ENCODE measurements at regions not wholly inside any gene's neighbourhood (a gene's known extent, or its start where the extent isn't known, plus 50 kb on each side); places are given as distances from the start of the nearest gene placed in this dataset.

DNA sequence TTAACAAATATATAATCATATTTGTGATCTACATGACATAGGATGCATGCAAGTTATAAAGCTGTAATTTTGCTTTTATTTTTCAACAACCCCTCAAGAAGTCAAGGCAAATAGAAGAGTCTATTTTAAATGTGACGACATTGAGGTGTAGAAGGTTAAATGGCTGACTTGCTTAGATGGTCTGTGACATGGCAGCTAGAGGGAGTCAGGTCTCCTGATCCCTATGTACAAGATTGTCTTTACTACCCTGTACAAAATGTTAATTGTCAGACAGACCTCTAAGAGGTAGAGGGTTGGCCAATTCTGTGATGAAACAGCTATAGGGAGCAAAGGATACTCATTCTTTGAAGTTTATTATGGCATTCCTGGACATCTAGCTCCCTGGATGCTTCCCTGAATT lies 380.9 kb upstream of the MEF2C start:
- no peak overlapping the region for H3K27ac ChIP-seq
- no peak for TF ChIP-seq CTCF (IDR thresholded peaks at IDR 0.05)
- TF ChIP-seq ZFX (IDR thresholded peaks at IDR 0.05; ENCODE audit: borderline replicate concordance) = no peak

- TF ChIP-seq CTCF (IDR thresholded peaks at IDR 0.05) (no peak), ZFX (IDR thresholded peaks at IDR 0.05; ENCODE audit: borderline replicate concordance) (no peak)
- H3K27ac ChIP-seq = no peak overlapping the region
These were observed 379.0 kb upstream of the MEF2C start for GRCh38 chr5:89262030-89262429.

GRCh38 chr5:89260254-89260653 lies 377.3 kb upstream of the MEF2C start:
- TF ChIP-seq CTCF (IDR thresholded peaks at IDR 0.05) (no peak), ZFX (IDR thresholded peaks at IDR 0.05; ENCODE audit: borderline replicate concordance) (no peak)
- H3K27ac ChIP-seq = no peak overlapping the region

DNA sequence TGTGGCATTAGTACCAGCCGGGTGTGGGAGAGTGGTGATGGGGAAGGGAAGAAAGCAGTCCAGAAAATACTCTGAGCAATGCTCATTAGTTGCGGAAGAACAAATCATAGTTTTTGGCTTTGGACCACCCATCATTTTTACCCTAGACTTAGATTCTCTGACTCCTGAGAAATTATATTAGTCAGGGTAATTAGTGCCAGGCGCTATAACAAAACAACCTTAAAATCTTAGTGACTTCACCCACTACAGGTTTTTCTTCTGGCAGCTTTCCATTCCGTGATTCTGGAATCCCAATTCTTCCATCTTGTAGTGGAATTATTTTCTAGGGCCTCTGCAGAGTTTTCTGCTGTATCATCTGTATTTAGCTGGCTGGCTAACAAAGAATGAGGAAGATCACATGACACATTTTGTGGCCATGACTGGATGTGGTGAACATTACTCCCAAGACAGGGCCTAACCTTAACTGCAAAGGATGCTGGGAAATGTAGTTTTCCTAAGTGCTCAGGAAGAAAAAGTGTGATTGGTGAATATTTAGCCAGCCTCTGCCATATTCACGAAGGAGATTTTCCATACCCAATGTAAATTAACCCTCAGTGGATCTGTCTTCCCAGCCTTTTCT lies 373.0 kb upstream of the MEF2C start:
- no peak overlapping the region for H3K27ac ChIP-seq
- TF ChIP-seq ZFX (IDR thresholded peaks at IDR 0.05; ENCODE audit: borderline replicate concordance) = no peak
- no peak for TF ChIP-seq CTCF (IDR thresholded peaks at IDR 0.05)

GRCh38 chr5:89253666-89254352 lies 370.8 kb upstream of the MEF2C start:
- no peak overlapping the region for H3K27ac ChIP-seq
- TF ChIP-seq ZFX (IDR thresholded peaks at IDR 0.05; ENCODE audit: borderline replicate concordance) (no peak), CTCF (IDR thresholded peaks at IDR 0.05) (no peak)

DNA sequence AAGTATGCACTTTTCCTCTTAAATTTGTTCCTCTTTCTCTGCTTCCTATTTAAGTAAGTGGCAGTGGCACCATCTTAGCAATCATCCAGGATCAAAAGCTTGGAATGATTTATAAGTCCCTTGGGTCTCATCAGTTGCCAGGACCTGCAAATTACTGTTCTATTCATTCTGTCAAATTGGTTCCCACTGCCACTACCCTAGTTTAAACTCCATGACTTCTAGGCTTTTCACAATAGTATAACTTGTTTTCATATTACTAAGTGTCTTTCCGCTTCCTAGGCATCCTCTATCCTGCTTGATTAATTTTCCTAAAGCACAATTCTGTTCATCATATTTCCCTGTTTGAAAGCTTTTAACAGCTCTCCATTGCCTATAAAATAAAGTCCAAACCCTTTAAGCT lies 363.9 kb upstream of the MEF2C start:
- H3K27ac ChIP-seq = no peak overlapping the region
- TF ChIP-seq ZFX (IDR thresholded peaks at IDR 0.05; ENCODE audit: borderline replicate concordance) (no peak), CTCF (IDR thresholded peaks at IDR 0.05) (no peak)

GRCh38 chr5:89246252-89246651 lies 363.3 kb upstream of the MEF2C start:
- no peak for TF ChIP-seq ZFX (IDR thresholded peaks at IDR 0.05; ENCODE audit: borderline replicate concordance)
- no peak for TF ChIP-seq CTCF (IDR thresholded peaks at IDR 0.05)
- H3K27ac ChIP-seq = no peak overlapping the region
